OCI-LY3 (cell line): ENCODE measurements at regions not wholly inside any gene's neighbourhood (a gene's known extent, or its start where the extent isn't known, plus 50 kb on each side); places are given as distances from the start of the nearest gene placed in this dataset.

ENCODE experiments used
- CTCF ChIP-seq: fragments of 200-600, 300-600 bp; sonication (generic); IDR thresholded peaks from 2 replicates; pipeline ENCODE4 v1.5.1; 2014; ENCODE audit warnings: antibody characterized with exemption, low read length, low read depth
- EZH2phosphoT487 ChIP-seq: fragments of 200-600 bp; shearing (Covaris generic); IDR thresholded peaks from 2 replicates; pipeline ENCODE4 v1.6.1; 2018; ENCODE audit warnings: antibody characterized with exemption, mixed run types, low read depth

GRCh38 chr2:6771634-6772611 lies 93.8 kb downstream of the CMPK2 start:
- TF ChIP-seq EZH2phosphoT487 (no peak), CTCF (no peak)
